HCT116 (cell line): ENCODE measurements at regions not wholly inside any gene's neighbourhood (a gene's known extent, or its start where the extent isn't known, plus 50 kb on each side); places are given as distances from the start of the nearest gene placed in this dataset.

Source experiments
- ATAC-seq: fragments of 200-7000 bp; cut with Tn5 transposase; 2 replicates; pipeline ENCODE4 v1.9.1; 2020; ENCODE audit warnings: mild to moderate bottlenecking, moderate library complexity
- BruUV-seq: library from RNA; stranded (reverse); fragments of 400-500 nt; replicated peaks from 2 replicates; lab custom pipeline; 2021; lab: Mats Ljungman, UMichigan
- CTCF ChIA-PET: fragments of 300-600 bp; sonication (Branson Sonifier 250); formaldehyde crosslinking; loops from one replicate; lab custom pipeline; 2021; ENCODE audit warnings: antibody characterized with exemption; lab: Charles Lee
- POLR2A ChIA-PET: fragments of 300-600, 350-600 bp; sonication (Branson Sonifier 250); formaldehyde crosslinking; loops from one replicate; lab custom pipeline; 2021; ENCODE audit warnings: antibody characterized with exemption; lab: Charles Lee
- RAD21 ChIA-PET, 2 experiments: fragments of 300-600 bp; sonication (Branson Sonifier 250); formaldehyde crosslinking; loops; one replicate each; lab custom pipeline; 2023; ENCODE audit warnings: low total read pairs in 2 of 2; ENCODE audit not compliant: uncharacterized antibody in 2 of 2, unreplicated experiment in 2 of 2, low non-redundant PET in 1 of 2; lab: Charles Lee
- DNase-seq: peaks from one replicate; pipeline ENCODE4 v3.0.0-alpha.2; 2010; ENCODE audit warnings: low read depth, low spot score
- H2AFZ ChIP-seq: fragments of 200-600 bp; shearing (Covaris generic), sonication (generic); 2 replicates; pipeline ENCODE4 v1.6.1; 2017; ENCODE audit warnings: low read depth, mixed run types, mixed read lengths, antibody characterized with exemption, low read length; ENCODE audit not compliant: poor library complexity, severe bottlenecking
- H3K27ac ChIP-seq: 2 replicates; pipeline ENCODE4 v1.5.1; 2012; ENCODE audit warnings: low read depth, low read length
- H3K27me3 ChIP-seq: fragments of 200-600 bp; sonication (generic); 2 replicates; pipeline ENCODE4 v1.6.1; 2016; ENCODE audit warnings: mixed run types, low read length, mixed read lengths; ENCODE audit not compliant: insufficient read depth
- H3K36me3 ChIP-seq, 2 experiments: fragments of 200-500 bp in 1 of 2; fragments of 200-600 bp in 1 of 2; sonication (Bioruptor generic) in 1 of 2; sonication (generic) in 1 of 2; 2 replicates each; pipeline versions ENCODE4 v1.5.1 to v1.6.1; 2014 to 2016; ENCODE audit warnings: low read length in 2 of 2, inconsistent platforms in 1 of 2, mixed read lengths in 1 of 2, mixed run types in 1 of 2; ENCODE audit not compliant: insufficient read depth in 2 of 2, control insufficient read depth in 1 of 2
- H3K4me1 ChIP-seq, 2 experiments: fragments of 200-600 bp in 1 of 2; sonication (generic) in 1 of 2; 2 replicates each; pipeline versions ENCODE4 v1.5.1 to v1.6.1; 2012 to 2017; ENCODE audit warnings: low read length in 2 of 2, inconsistent platforms in 1 of 2, mild to moderate bottlenecking in 1 of 2, mixed read lengths in 1 of 2, mixed run types in 1 of 2, moderate library complexity in 1 of 2; ENCODE audit not compliant: insufficient read depth in 2 of 2, control insufficient read depth in 1 of 2
- H3K4me2 ChIP-seq: fragments of 200-600 bp; sonication (generic); 2 replicates; pipeline ENCODE4 v1.6.1; 2017; ENCODE audit warnings: mixed run types, low read length, mixed read lengths
- H3K4me3 ChIP-seq, 2 experiments: fragments of 200-600 bp in 1 of 2; sonication (generic) in 1 of 2; replicated peaks in 1 of 2; 2 replicates each; pipeline ENCODE4 v1.5.1; 2011 to 2016; ENCODE audit warnings: low read length in 2 of 2, control low read depth in 1 of 2, low read depth in 1 of 2, mild to moderate bottlenecking in 1 of 2, mixed read lengths in 1 of 2, mixed run types in 1 of 2
- H3K79me2 ChIP-seq: fragments of 200-600 bp; sonication (generic); 2 replicates; pipeline ENCODE4 v1.6.1; 2017; ENCODE audit warnings: mild to moderate bottlenecking, mixed run types, low read length, moderate library complexity, mixed read lengths; ENCODE audit not compliant: insufficient read depth
- H3K9ac ChIP-seq: fragments of 200-600 bp; sonication (generic); 2 replicates; pipeline ENCODE4 v1.6.1; 2016; ENCODE audit warnings: low read length, mixed read lengths
- H3K9me2 ChIP-seq: fragments of 200-600 bp; sonication (generic), shearing (Covaris generic); 2 replicates; pipeline ENCODE4 v1.6.1; 2017; ENCODE audit warnings: mixed run types, mild to moderate bottlenecking, moderate library complexity; ENCODE audit not compliant: insufficient read depth
- H3K9me3 ChIP-seq, 2 experiments: fragments of 200-500 bp in 1 of 2; fragments of 200-600 bp in 1 of 2; sonication (Bioruptor generic) in 1 of 2; sonication (generic) in 1 of 2; 2 replicates each; pipeline ENCODE4 v1.6.1; 2014 to 2017; ENCODE audit warnings: low read length in 2 of 2, mixed read lengths in 2 of 2, inconsistent platforms in 1 of 2, low read depth in 1 of 2, mild to moderate bottlenecking in 1 of 2, mixed run types in 1 of 2, moderate library complexity in 1 of 2; ENCODE audit not compliant: control insufficient read depth in 1 of 2, insufficient read depth in 1 of 2
- H4K20me1 ChIP-seq: fragments of 200-600 bp; sonication (generic), shearing (Covaris generic); 2 replicates; pipeline ENCODE4 v1.6.1; 2017; ENCODE audit warnings: mixed run types, mild to moderate bottlenecking, moderate library complexity; ENCODE audit not compliant: insufficient read depth
- CBX3 ChIP-seq: IDR thresholded peaks from 2 replicates; pipeline ENCODE4 v1.6.1; 2012; ENCODE audit warnings: low read depth
- CEBPB ChIP-seq: IDR thresholded peaks from 2 replicates; pipeline ENCODE4 v1.6.1; 2012; ENCODE audit warnings: low read depth
- EGR1 ChIP-seq: IDR thresholded peaks from 2 replicates; pipeline ENCODE4 v1.6.1; 2012; ENCODE audit warnings: low read depth
- ELF1 ChIP-seq: IDR thresholded peaks from 2 replicates; pipeline ENCODE4 v1.6.1; 2012; ENCODE audit warnings: low read depth, borderline replicate concordance
- EZH2 ChIP-seq: fragments of 200-600 bp; sonication (generic); IDR thresholded peaks from 2 replicates; pipeline ENCODE4 v1.6.1; 2017; ENCODE audit warnings: antibody characterized with exemption, mixed run types
- EZH2phosphoT487 ChIP-seq: fragments of 200-600 bp; IDR thresholded peaks from 2 replicates; pipeline ENCODE4 v1.6.1; 2018; ENCODE audit warnings: antibody characterized with exemption, borderline replicate concordance
- FOSL1 ChIP-seq: IDR thresholded peaks from 2 replicates; pipeline ENCODE4 v1.6.1; 2012; ENCODE audit warnings: low read depth
- JUND ChIP-seq: IDR thresholded peaks from 2 replicates; pipeline ENCODE4 v1.6.1; 2012
- POLR2A ChIP-seq: IDR thresholded peaks from 2 replicates; pipeline ENCODE4 v1.7.0; 2011; ENCODE audit warnings: borderline replicate concordance; ENCODE audit not compliant: insufficient read depth, insufficient read length; ENCODE audit errors: extremely low read depth
- RAD21 ChIP-seq: IDR thresholded peaks from 2 replicates; pipeline ENCODE4 v1.6.1; 2012; ENCODE audit warnings: low read depth, mild to moderate bottlenecking
- SIN3A ChIP-seq: IDR thresholded peaks from 2 replicates; pipeline ENCODE4 v1.6.1; 2012; ENCODE audit warnings: low read depth
- SRF ChIP-seq: IDR thresholded peaks from 2 replicates; pipeline ENCODE4 v1.6.1; 2012; ENCODE audit warnings: low read depth
- TCF7L2 ChIP-seq: IDR thresholded peaks from 2 replicates; pipeline ENCODE4 v1.7.0; 2011; ENCODE audit warnings: borderline replicate concordance, inconsistent platforms; ENCODE audit not compliant: insufficient read depth, insufficient read length; ENCODE audit errors: extremely low read depth
- ZNF274 ChIP-seq: fragments of 200-500 bp; sonication (Bioruptor generic); IDR thresholded peaks from 2 replicates; pipeline ENCODE4 v1.6.1; 2014; ENCODE audit warnings: mild to moderate bottlenecking, low read depth, low read length, inconsistent platforms
- intact Hi-C: fragments of 100-400 bp; cut with micrococcal nuclease; formaldehyde crosslinking; loops from 2 replicates; pipeline ENCODE4 v1.10.0; 2022
- TF ChIP-seq, protein P1 (sequence below): IDR thresholded peaks from 2 replicates; pipeline ENCODE4 v1.6.1; 2012
- TF ChIP-seq, protein P2 (sequence below): IDR thresholded peaks from 2 replicates; pipeline ENCODE4 v1.6.1; 2011; ENCODE audit warnings: mild to moderate bottlenecking, low read length, moderate library complexity; ENCODE audit not compliant: insufficient replicate concordance; ENCODE audit errors: extremely low read depth

DNA sequence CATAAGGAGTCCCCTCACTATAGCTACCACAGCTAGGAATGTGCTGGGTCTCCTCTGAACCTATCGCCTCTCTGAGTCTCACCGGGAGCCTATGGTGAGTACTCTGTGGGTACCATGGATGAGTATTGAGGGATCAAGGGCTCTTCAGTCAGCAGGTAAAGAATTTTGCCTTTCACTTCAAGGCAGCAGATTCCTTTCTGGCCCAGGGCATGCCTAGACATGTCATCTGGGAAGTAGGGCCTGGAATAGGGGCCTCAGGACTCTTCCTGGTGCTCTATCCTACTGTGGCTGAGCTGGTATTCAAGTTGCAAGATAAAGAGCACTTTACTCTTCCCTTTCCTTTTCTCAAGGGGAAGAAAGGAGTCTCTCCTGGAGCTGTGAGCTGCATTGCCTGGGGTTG is 85.6 kb upstream of the LHCGR start:
- Histone ChIP-seq H3K36me3 (no peaks in the 10 kb centered on the region), H3K4me3 (no peak overlapping the region), H3K9ac (no peak overlapping the region), H2AFZ (no peak overlapping the region), H3K4me1 (no peaks in the 10 kb centered on the region), H3K27me3 (no peaks in the 10 kb centered on the region), H3K27ac (no peak overlapping the region), H3K79me2 (no peaks in the 10 kb centered on the region), H4K20me1 (no peaks in the 10 kb centered on the region), H3K9me3 (no peaks in the 10 kb centered on the region), H3K9me2 (no peaks in the 10 kb centered on the region), H3K4me2 (no peak overlapping the region)
- CTCF ChIA-PET = no interaction called here
- DNase-seq (no peak), ATAC-seq (no peak)
- RAD21 ChIA-PET = no interaction called here
- intact Hi-C loops = no loop called here
- POLR2A ChIA-PET = no interaction called here
- no peak for TF ChIP-seq EGR1
- no peak for TF ChIP-seq TCF7L2
- no peak for TF ChIP-seq SRF
- no peak for TF ChIP-seq ZNF274
- TF ChIP-seq, protein P1, sequence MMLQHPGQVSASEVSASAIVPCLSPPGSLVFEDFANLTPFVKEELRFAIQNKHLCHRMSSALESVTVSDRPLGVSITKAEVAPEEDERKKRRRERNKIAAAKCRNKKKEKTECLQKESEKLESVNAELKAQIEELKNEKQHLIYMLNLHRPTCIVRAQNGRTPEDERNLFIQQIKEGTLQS = no peak
- no peak for TF ChIP-seq EZH2
- TF ChIP-seq EZH2phosphoT487 = no peak
- no peak for TF ChIP-seq FOSL1
- TF ChIP-seq, protein P2, sequence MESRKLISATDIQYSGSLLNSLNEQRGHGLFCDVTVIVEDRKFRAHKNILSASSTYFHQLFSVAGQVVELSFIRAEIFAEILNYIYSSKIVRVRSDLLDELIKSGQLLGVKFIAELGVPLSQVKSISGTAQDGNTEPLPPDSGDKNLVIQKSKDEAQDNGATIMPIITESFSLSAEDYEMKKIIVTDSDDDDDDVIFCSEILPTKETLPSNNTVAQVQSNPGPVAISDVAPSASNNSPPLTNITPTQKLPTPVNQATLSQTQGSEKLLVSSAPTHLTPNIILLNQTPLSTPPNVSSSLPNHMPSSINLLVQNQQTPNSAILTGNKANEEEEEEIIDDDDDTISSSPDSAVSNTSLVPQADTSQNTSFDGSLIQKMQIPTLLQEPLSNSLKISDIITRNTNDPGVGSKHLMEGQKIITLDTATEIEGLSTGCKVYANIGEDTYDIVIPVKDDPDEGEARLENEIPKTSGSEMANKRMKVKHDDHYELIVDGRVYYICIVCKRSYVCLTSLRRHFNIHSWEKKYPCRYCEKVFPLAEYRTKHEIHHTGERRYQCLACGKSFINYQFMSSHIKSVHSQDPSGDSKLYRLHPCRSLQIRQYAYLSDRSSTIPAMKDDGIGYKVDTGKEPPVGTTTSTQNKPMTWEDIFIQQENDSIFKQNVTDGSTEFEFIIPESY = no peak
- TF ChIP-seq CEBPB = no peak
- TF ChIP-seq RAD21 = no peak
- TF ChIP-seq SIN3A = no peak
- no peak for TF ChIP-seq POLR2A
- TF ChIP-seq JUND = no peak
- TF ChIP-seq CBX3 = no peak
- no peak for TF ChIP-seq ELF1
- no TSS peak for BruUV-seq
